GM06990 (cell line): ENCODE measurements at regions not wholly inside any gene's neighbourhood (a gene's known extent, or its start where the extent isn't known, plus 50 kb on each side); places are given as distances from the start of the nearest gene placed in this dataset.

Experiments used
- DNase-seq: peaks from one replicate; pipeline ENCODE4 v3.0.0-alpha.2; 2011; ENCODE audit not compliant: insufficient read length; ENCODE audit errors: extremely low read depth
- H3K27me3 ChIP-seq: replicated peaks from 2 replicates; pipeline ENCODE4 v1.6.0; 2011; ENCODE audit warnings: low read length; ENCODE audit not compliant: control insufficient read depth, insufficient read depth
- H3K36me3 ChIP-seq: 2 replicates; pipeline ENCODE4 v1.5.1; 2011; ENCODE audit warnings: low read length; ENCODE audit not compliant: control insufficient read depth, insufficient read depth
- H3K4me3 ChIP-seq: replicated peaks from 2 replicates; pipeline ENCODE4 v1.5.1; 2011; ENCODE audit warnings: low read depth, mild to moderate bottlenecking, control low read depth, low read length
- CTCF ChIP-seq: IDR thresholded peaks from 2 replicates; pipeline ENCODE4 v1.5.1; 2011; ENCODE audit warnings: low read length, control low read depth, mild to moderate bottlenecking, inconsistent platforms; ENCODE audit not compliant: insufficient read depth, poor library complexity, severe bottlenecking

DNA sequence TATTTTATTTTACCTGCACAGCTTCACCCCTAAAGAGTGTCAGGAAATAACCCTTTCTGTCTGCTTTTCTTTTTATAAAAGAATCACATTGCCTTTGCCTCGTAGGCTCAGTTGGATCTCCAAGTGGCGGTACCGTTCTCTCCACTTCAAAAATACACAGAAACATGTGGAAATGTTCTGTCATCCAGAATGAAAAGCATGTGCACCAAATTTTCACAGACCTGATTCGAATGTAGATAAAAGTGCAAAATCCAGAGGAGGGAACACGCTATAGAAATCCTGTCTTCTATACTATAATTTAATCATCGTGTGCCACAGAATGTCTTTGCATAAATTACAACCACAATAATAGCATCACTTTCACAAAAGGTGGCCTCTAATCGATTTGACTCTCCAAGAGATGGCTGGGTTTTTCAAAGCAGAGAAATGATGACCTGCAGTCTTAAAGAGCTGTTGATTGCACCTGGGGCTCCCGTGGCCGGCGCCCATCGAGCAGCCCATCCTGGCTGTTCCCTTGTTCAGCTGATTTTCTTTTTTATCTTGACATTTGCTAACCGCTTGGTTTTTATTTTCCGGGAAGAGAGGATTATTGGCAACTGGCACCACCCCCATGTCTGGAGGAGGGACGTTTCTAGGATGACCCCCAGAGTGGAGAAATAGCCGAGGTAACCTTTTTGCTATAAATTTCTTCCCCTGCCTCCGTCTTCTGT, 290.2 kb downstream of the SOX11 start:
- Histone ChIP-seq H3K36me3 (no peaks in the 10 kb centered on the region), H3K4me3 (no peak overlapping the region), H3K27me3 (no peaks in the 10 kb centered on the region)
- TF ChIP-seq CTCF, result no peak
- DNase-seq, result no peak

- no peak for TF ChIP-seq CTCF
- no peaks in the 10 kb centered on the region for H3K27me3 ChIP-seq
- no peak for DNase-seq
- H3K4me3 ChIP-seq, result no peak overlapping the region
- H3K36me3 ChIP-seq, result no peaks in the 10 kb centered on the region
These were observed 290.7 kb downstream of the SOX11 start for GRCh38 chr2:5982903-5983265.

DNA sequence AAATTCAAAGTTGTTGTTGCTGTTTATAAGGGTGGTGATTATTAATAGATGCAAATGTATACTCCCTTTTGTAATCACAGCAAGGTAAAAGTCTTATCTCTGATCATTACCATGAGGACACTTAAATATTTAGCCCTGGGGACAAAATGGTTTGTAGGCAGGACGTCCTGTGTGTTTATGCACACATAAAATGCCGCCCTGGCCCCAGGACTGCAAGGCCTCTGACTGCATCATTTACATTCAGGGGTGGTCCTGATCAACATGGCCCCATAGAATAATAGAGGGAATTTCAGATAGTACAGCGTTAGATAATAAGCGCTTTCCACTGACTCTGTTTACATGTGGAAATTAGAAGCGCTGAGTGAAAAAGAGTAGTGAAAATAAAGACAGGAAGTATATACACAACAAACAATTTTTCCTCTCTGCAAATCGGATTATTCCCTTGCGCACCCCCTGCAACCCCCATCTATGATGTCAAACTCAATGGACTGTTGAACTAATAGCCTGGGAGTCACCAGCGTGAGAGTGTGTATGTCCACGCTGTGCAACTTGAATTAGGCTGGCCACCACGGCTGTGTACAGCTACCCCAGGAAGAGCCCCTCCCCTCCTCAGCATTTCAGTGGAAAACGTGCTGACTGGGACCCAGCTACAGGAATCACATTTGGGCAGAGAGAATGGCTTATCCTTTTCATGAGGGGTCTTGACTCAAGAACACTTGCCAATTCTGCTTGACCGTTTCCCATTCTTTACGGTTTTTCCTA, 291.5 kb downstream of the SOX11 start:
- Histone ChIP-seq H3K36me3 (no peaks in the 10 kb centered on the region), H3K27me3 (no peaks in the 10 kb centered on the region), H3K4me3 (no peak overlapping the region)
- TF ChIP-seq CTCF, result no peak
- no peak for DNase-seq

DNA sequence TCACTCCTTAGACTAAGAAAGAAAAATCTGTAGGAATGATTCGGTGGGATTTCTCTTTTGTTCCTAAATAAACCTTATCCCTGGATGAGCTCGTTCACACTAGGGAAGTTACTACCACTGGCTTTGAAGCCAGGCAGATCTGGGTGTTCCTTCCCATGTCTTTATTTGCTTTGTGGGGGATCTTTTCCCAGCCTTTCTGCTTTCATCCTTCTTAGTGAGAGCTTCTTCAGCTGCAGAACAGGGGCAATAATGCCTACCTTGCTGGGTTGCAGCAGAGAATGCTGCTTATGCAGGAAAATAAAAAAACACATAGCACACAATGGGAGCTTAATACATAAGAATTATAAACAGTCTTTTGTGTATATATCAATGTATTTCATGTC, 292.1 kb downstream of the SOX11 start:
- no peaks in the 10 kb centered on the region for H3K36me3 ChIP-seq
- no peaks in the 10 kb centered on the region for H3K27me3 ChIP-seq
- no peak overlapping the region for H3K4me3 ChIP-seq
- DNase-seq, result no peak
- TF ChIP-seq CTCF, result no peak

GRCh38 chr2:5984946-5985345, 292.8 kb downstream of the SOX11 start:
- H3K4me3 ChIP-seq, result no peak overlapping the region
- TF ChIP-seq CTCF, result no peak
- no peak for DNase-seq
- H3K27me3 ChIP-seq, result no peaks in the 10 kb centered on the region
- no peaks in the 10 kb centered on the region for H3K36me3 ChIP-seq
